Dedifferentiated amniotic fluid mesenchymal stem cell (primary cell): ENCODE measurements at regions not wholly inside any gene's neighbourhood (a gene's known extent, or its start where the extent isn't known, plus 50 kb on each side); places are given as distances from the start of the nearest gene placed in this dataset.
"Not testable (repeated sequence)": the region's sequence is repeated elsewhere in the genome, so short reads cannot be mapped to it uniquely, and the experiment has no call there.

Experiments
- DNase-seq: peaks from one replicate; pipeline ENCODE4 v3.0.0-alpha.2; 2016; ENCODE audit errors: extremely low spot score

- DNase-seq, result no peak
Observed at GRCh38 chr12:111154147-111154834, 214.6 kb downstream of the PHETA1 start.

GRCh38 chr12:111152561-111152960 is 216.3 kb downstream of the PHETA1 start:
- no peak for DNase-seq

GRCh38 chr12:111150921-111151840 is 217.7 kb downstream of the PHETA1 start:
- no peak for DNase-seq

- DNase-seq, result no peak
Observed at GRCh38 chr12:111150360-111150759, 218.5 kb downstream of the PHETA1 start.

GRCh38 chr12:111149299-111149698 is 219.6 kb downstream of the PHETA1 start:
- no peak for DNase-seq

- DNase-seq, result no peak
Observed at GRCh38 chr12:111148005-111148404, 220.9 kb downstream of the PHETA1 start.

- DNase-seq, result no peak
Observed at GRCh38 chr12:111143271-111143670, 222.9 kb upstream of the MYL2 start.

GRCh38 chr12:111141205-111141604 is 220.8 kb upstream of the MYL2 start:
- DNase-seq, result no peak

GRCh38 chr12:111138016-111138415 is 217.6 kb upstream of the MYL2 start:
- no peak for DNase-seq

- no peak for DNase-seq
Observed at GRCh38 chr12:111135293-111135832, 215.0 kb upstream of the MYL2 start.

- DNase-seq, result no peak
Observed at GRCh38 chr12:111130336-111130735, 210.0 kb upstream of the MYL2 start.

GRCh38 chr12:111129149-111129767 is 208.9 kb upstream of the MYL2 start:
- no peak for DNase-seq

GRCh38 chr12:111126331-111126730 is 206.0 kb upstream of the MYL2 start:
- no peak for DNase-seq

GRCh38 chr12:111124183-111124582 is 203.8 kb upstream of the MYL2 start:
- DNase-seq, result no peak

GRCh38 chr12:111123390-111123789 is 203.0 kb upstream of the MYL2 start:
- no peak for DNase-seq

GRCh38 chr12:111122458-111122878 is 202.1 kb upstream of the MYL2 start:
- no peak for DNase-seq

- no peak for DNase-seq
Observed at GRCh38 chr12:111121840-111122239, 201.5 kb upstream of the MYL2 start.

- DNase-seq, result no peak
Observed at GRCh38 chr12:111120578-111120977, 200.2 kb upstream of the MYL2 start.

- DNase-seq, result no peak
Observed at GRCh38 chr12:111117017-111117416, 196.6 kb upstream of the MYL2 start.

- not testable (repeated sequence) for DNase-seq
Observed at GRCh38 chr12:111113313-111113712, 192.9 kb upstream of the MYL2 start.

- no peak for DNase-seq
Observed at GRCh38 chr12:111112311-111113098, 192.1 kb upstream of the MYL2 start.
